CD4-positive, alpha-beta T cell treated with Interleukin-6 at 100 ng/mL for 8 hours (primary cell): ENCODE measurements at regions not wholly inside any gene's neighbourhood (a gene's known extent, or its start where the extent isn't known, plus 50 kb on each side); places are given as distances from the start of the nearest gene placed in this dataset.

Experiments used
- DNase-seq: peaks from one replicate; pipeline ENCODE4 v3.0.0-alpha.2; 2020; ENCODE audit warnings: mixed read lengths, low spot score

- no peak for DNase-seq
Observed at GRCh38 chr2:42855221-42855970, 63.0 kb upstream of the HAAO start.

GRCh38 chr2:42854207-42854818 lies 61.9 kb upstream of the HAAO start:
- no peak for DNase-seq

GRCh38 chr2:42853549-42854206 lies 61.3 kb upstream of the HAAO start:
- DNase-seq, result no peak

DNA sequence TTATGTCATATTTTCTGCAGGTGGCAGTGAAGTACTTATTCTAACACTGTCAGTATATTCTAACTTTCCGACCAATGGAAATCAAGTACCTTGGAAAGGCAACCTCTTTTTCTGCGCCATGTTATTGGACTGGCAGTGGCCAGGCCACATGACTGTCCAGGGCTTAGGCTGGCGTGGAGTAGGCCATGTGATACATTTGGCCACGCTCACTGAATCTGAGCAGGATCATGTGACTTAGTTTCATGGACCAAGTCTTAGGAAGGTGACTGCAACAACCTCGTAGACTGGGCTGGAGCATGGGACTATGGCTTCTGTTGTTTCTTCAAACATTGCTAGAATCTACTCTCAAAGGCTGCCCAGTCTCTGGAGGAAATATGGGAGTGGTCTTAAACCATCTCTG lies 60.4 kb upstream of the HAAO start:
- DNase-seq, result no peak

DNA sequence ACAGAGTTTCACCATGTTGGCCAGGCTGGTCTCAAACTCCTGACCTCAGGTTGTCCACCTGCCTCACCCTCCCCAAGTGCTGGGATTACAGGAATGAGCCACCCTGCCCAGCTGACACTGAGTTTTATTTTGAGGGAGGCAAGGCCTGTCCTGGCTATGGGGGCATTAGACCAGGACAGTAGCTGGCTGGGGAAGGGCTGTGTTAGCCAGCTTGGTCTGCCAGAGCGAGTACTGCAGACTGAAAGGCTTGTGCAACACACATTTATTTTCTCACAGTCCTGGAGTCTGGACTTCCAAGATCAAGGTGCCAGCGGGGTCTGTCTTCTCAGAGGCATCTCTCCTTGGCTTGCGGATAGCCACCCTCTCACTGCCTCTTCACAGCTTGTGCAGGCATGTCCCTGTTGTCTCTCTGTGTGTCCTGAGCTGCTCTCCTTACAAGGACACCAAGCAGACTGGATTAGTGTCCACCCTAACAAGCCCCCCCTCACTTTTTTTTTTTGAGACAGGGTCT lies 59.4 kb upstream of the HAAO start:
- DNase-seq, result no peak

GRCh38 chr2:42851186-42851585 lies 58.8 kb upstream of the HAAO start:
- DNase-seq, result no peak

- no peak for DNase-seq
Observed at GRCh38 chr2:42850016-42850805, 57.8 kb upstream of the HAAO start.

DNA sequence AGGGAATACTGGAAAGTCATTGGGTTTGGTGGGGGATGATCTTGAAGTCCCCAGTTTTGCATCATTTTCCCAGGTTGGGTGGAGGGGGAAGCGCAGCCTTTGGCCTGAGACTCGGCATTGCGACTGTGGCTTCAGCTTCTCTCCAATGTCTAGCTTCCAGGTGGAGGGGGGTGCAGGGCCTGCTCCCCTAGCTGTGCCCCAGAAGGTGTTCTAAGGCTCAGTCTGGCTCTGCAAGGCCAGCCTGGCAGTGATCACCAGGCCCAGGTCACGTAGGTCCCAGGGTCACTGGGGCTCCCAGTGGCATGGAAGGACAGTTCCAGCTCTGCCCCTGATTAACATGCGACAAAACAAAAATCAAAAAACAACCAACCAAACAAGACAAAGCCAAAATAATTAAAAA lies 56.9 kb upstream of the HAAO start:
- DNase-seq, result no peak

GRCh38 chr2:42848726-42849290 lies 56.4 kb upstream of the HAAO start:
- DNase-seq, result no peak

- no peak for DNase-seq
Observed at GRCh38 chr2:42848265-42848664, 55.9 kb upstream of the HAAO start.

GRCh38 chr2:42847596-42848151 lies 55.3 kb upstream of the HAAO start:
- no peak for DNase-seq

GRCh38 chr2:42846932-42847595 lies 54.7 kb upstream of the HAAO start:
- DNase-seq, result no peak

DNA sequence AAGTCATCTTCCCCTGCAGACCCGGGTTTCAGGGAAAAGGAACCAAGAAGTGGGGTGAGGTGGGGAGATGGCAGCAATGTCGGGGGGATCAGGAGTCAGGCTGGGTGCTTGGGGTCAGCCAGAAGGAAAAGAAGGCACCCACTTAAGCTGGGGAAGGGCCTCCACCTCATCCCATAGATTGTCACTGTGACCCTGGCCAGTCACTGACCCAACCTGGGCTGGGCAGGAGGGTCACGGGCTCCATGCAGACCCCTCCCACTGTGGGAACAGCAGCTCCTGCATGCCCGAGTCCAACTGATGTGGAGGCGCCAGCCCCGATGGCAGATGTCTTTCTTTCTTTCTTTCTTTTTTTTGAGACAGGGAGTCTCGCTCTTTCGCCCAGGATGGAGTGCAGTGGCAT lies 53.6 kb upstream of the HAAO start:
- DNase-seq, result no peak

GRCh38 chr2:42844901-42845821 lies 52.8 kb upstream of the HAAO start:
- DNase-seq, result no peak

- DNase-seq, result no peak
Observed at GRCh38 chr2:42844366-42844765, 52.0 kb upstream of the HAAO start.

- DNase-seq, result no peak
Observed at GRCh38 chr2:42843611-42844010, 51.2 kb upstream of the HAAO start.

GRCh38 chr2:42843131-42843530 lies 50.7 kb upstream of the HAAO start:
- DNase-seq, result no peak

DNA sequence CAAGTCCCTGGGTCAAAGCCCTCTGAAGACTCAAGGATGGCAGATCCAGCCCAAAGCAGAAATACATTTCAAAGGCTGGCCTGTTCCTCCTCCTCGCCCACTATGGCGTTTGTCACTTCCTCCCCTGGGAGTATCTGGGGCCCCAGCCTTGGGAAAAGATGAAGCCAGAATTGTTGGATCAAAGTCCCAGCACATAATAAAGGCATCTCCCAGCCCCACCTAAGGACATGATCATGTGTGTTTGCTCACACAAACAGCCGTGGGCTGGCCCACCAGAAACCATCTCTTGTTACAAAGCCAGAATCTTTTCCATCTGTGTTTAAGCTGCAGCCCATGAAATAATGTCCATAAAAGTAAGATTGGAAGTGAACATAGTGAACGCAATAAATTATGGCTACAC lies 50.1 kb upstream of the HAAO start:
- DNase-seq, result no peak
